ENCODE measurements at regions not wholly inside any gene's neighbourhood (a gene's known extent, or its start where the extent isn't known, plus 50 kb on each side); places are given as distances from the start of the nearest gene placed in this dataset.

GRCh38 chr7:67947646-67948045, 951.0 kb downstream of the TYW1 start:
- TF ChIP-seq CTCF (IDR thresholded peaks at IDR 0.05) (no peak), POLR2A (IDR thresholded peaks at IDR 0.05) (no peak), EP300 (IDR thresholded peaks at IDR 0.05) (no peak)

Measured in ovary (tissue), 3 donors.